ENCODE measurements at regions not wholly inside any gene's neighbourhood (a gene's known extent, or its start where the extent isn't known, plus 50 kb on each side); places are given as distances from the start of the nearest gene placed in this dataset.

DNA sequence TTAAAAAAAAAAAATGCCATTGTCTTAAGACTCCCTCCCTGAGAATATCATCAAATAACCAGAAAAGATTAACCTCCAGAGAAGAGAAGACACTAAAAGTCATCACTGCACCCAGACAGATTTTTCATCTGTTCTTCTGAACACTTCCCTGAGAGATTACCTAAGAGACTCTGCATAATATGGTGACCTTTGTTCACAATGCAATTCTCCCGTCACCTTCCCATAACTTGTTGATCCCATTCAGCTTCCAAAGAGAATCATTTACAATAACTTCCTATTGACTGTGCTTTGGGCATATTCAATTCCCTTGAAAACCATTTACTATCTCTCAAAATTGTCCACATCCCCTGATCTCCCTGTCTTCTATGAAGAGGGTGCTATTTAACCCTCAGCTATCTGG, 85.1 kb upstream of the SMAD1 start:
- no peaks in the 10 kb centered on the region for H3K4me1 ChIP-seq
- DNase-seq (ENCODE audit: extremely low spot score): no peak
- H3K27me3 ChIP-seq: no peaks in the 10 kb centered on the region
- TF ChIP-seq POLR2A (IDR thresholded peaks at IDR 0.05; ENCODE audit: low read depth) (no peak), EP300 (IDR thresholded peaks at IDR 0.05) (no peak), POLR2AphosphoS5 (IDR thresholded peaks at IDR 0.05) (no peak)
- TF ChIP-seq, protein P1, sequence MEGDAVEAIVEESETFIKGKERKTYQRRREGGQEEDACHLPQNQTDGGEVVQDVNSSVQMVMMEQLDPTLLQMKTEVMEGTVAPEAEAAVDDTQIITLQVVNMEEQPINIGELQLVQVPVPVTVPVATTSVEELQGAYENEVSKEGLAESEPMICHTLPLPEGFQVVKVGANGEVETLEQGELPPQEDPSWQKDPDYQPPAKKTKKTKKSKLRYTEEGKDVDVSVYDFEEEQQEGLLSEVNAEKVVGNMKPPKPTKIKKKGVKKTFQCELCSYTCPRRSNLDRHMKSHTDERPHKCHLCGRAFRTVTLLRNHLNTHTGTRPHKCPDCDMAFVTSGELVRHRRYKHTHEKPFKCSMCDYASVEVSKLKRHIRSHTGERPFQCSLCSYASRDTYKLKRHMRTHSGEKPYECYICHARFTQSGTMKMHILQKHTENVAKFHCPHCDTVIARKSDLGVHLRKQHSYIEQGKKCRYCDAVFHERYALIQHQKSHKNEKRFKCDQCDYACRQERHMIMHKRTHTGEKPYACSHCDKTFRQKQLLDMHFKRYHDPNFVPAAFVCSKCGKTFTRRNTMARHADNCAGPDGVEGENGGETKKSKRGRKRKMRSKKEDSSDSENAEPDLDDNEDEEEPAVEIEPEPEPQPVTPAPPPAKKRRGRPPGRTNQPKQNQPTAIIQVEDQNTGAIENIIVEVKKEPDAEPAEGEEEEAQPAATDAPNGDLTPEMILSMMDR (IDR thresholded peaks at IDR 0.05): no peak
- H3K9me3 ChIP-seq: no peaks in the 10 kb centered on the region
- no peaks in the 10 kb centered on the region for H3K36me3 ChIP-seq
- 100% methylated on average over 1 of the region's 1 CpG for WGBS
- H3K4me3 ChIP-seq: no peak overlapping the region
- intact Hi-C loops (cut with DNase I): no loop called here
- H3K27ac ChIP-seq (replicated peaks in 1 of 4): no peak overlapping the region

DNA sequence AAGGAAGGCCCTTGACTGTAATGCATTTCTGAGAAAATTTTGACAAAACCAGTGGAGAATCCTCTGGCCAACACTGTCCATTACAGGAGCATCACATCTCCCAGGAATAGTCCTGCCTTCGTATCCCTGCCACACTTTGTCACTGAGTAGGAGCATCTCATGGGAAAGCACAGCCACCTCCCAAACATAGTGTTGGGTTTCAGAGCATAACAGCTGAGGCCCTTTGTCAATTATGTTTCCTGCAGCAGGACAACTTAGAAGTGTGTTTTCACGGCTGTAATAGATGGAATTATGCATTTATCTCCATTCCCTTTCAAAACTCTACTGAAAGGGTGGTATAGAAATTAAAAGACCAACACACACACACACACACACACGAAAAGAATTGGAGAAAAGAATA, 91.1 kb upstream of the SMAD1 start:
- Histone ChIP-seq H3K36me3 (no peaks in the 10 kb centered on the region), H3K4me1 (no peaks in the 10 kb centered on the region), H3K27me3 (no peaks in the 10 kb centered on the region), H3K4me3 (no peak overlapping the region), H3K27ac (replicated peaks in 1 of 4) (no peak overlapping the region), H3K9me3 (no peaks in the 10 kb centered on the region)
- 82% methylated on average over 3 of the region's 3 CpGs for WGBS
- DNase-seq (ENCODE audit: extremely low spot score): no peak
- TF ChIP-seq POLR2A (IDR thresholded peaks at IDR 0.05; ENCODE audit: low read depth) (no peak), EP300 (IDR thresholded peaks at IDR 0.05) (no peak), POLR2AphosphoS5 (IDR thresholded peaks at IDR 0.05) (no peak)
- TF ChIP-seq, protein P1 (IDR thresholded peaks at IDR 0.05): no peak
- intact Hi-C loops (cut with DNase I): no loop called here

DNA sequence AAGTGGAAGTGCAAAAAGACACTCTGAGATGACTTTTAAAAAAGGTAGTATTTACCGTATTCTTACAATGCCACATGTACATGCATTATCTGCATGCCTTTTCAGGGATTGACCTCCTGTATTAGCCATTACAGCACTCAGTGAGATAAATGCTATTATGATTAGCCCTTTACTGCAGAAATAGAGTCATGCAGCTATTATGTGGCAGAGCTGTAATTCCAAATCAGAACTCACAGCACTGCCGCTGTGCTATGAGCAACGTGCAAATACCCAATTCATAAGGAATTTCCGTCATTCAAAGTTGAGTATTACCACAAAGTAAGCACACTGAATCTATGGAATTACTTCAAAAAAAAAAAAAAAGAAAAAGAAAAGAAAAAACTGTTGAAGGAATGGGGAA, 92.1 kb upstream of the SMAD1 start:
- Histone ChIP-seq H3K27me3 (no peaks in the 10 kb centered on the region), H3K36me3 (no peaks in the 10 kb centered on the region), H3K9me3 (no peaks in the 10 kb centered on the region), H3K4me3 (no peak overlapping the region), H3K4me1 (no peaks in the 10 kb centered on the region), H3K27ac (replicated peaks in 1 of 4) (no peak overlapping the region)
- WGBS: 94% methylated on average over 4 of the region's 4 CpGs
- intact Hi-C loops (cut with DNase I): no loop called here
- TF ChIP-seq POLR2A (IDR thresholded peaks at IDR 0.05; ENCODE audit: low read depth): no peak
- TF ChIP-seq EP300 (IDR thresholded peaks at IDR 0.05): no peak
- no peak for TF ChIP-seq POLR2AphosphoS5 (IDR thresholded peaks at IDR 0.05)
- TF ChIP-seq, protein P1 (IDR thresholded peaks at IDR 0.05): no peak
- DNase-seq (ENCODE audit: extremely low spot score): no peak

DNA sequence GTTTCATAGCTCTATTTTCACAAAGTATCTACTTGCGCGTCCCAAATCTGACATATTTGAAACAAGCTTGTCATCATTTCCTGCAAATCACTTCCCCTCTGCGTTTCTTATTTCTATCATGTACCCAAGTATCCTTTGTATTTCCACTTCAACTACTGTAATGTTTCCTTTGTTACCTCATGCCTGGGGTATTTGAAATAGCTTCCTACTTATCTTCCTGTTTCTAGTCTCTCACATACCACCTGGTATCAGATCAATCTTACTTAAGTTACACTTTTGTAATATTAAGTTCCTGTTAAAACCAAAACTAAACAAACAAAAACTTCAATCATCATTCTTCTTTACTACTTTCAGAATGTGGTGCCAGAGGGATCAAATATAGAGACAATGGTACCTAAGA, 93.6 kb upstream of the SMAD1 start:
- intact Hi-C loops (cut with DNase I): no loop called here
- WGBS: 30% methylated on average over 3 of the region's 3 CpGs
- no peaks in the 10 kb centered on the region for H3K27me3 ChIP-seq
- no peak overlapping the region for H3K4me3 ChIP-seq
- TF ChIP-seq, protein P1 (IDR thresholded peaks at IDR 0.05): no peak
- TF ChIP-seq POLR2A (IDR thresholded peaks at IDR 0.05; ENCODE audit: low read depth) (no peak), EP300 (IDR thresholded peaks at IDR 0.05) (no peak)
- H3K9me3 ChIP-seq: no peaks in the 10 kb centered on the region
- no peak overlapping the region for H3K27ac ChIP-seq (replicated peaks in 1 of 4)
- no peaks in the 10 kb centered on the region for H3K36me3 ChIP-seq
- H3K4me1 ChIP-seq: no peaks in the 10 kb centered on the region
- DNase-seq (ENCODE audit: extremely low spot score): no peak

DNA sequence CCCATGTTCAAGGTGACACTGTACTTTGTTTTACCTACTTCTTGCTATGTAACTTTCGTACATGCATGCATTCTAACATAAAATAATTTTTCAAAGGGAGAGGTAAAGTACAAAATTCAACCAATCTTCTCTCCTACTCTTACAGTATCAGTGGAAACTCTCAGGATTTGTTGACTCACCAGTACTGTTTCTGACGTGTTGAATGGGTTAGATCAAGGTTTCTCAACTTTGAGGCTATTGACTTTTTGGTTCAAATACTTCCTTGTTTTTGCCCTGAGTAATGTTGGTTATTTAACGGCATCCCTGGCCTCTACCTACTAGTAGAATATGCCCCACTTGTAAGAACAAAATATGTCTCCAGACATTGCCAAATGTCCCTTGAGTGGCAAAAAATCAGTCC, 94.6 kb upstream of the SMAD1 start:
- intact Hi-C loops (cut with DNase I): no loop called here
- Histone ChIP-seq H3K27ac (replicated peaks in 1 of 4) (no peak overlapping the region), H3K27me3 (no peaks in the 10 kb centered on the region), H3K36me3 (no peaks in the 10 kb centered on the region), H3K4me1 (no peaks in the 10 kb centered on the region), H3K4me3 (no peak overlapping the region), H3K9me3 (no peaks in the 10 kb centered on the region)
- no peak for DNase-seq (ENCODE audit: extremely low spot score)
- WGBS: 80% methylated on average over 3 of the region's 3 CpGs
- no peak for TF ChIP-seq POLR2AphosphoS5 (IDR thresholded peaks at IDR 0.05)
- no peak for TF ChIP-seq EP300 (IDR thresholded peaks at IDR 0.05)
- no peak for TF ChIP-seq POLR2A (IDR thresholded peaks at IDR 0.05; ENCODE audit: low read depth)
- TF ChIP-seq, protein P1 (IDR thresholded peaks at IDR 0.05): no peak
